ENCODE measurements at regions not wholly inside any gene's neighbourhood (a gene's known extent, or its start where the extent isn't known, plus 50 kb on each side); places are given as distances from the start of the nearest gene placed in this dataset.

DNA sequence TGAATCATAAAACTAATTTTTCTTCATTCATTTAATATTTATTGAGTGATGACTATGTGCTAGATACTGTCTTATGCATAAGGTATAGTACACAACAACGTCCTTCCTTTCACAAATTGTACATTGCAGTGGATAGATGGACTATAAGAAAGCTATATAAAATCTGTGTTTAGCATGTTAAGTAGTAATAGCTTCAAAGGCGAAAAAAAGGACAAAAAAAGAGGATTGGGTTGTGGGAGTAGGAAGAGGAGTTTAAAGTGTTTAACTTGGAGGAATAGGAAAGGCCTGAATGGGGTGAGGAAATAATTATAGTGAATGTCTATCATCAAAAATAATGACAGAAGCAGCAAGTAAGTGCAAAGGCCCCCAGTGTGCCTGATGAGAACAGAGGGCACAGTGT is 565.4 kb upstream of the LUZP2 start:
- TF ChIP-seq POLR2A (IDR thresholded peaks at IDR 0.05; ENCODE audit: low read depth, low read length) (no peak), POLR2AphosphoS5 (IDR thresholded peaks at IDR 0.05; ENCODE audit: low read depth, low read length) (no peak)
